Urothelium cell line (cell line): ENCODE measurements at regions not wholly inside any gene's neighbourhood (a gene's known extent, or its start where the extent isn't known, plus 50 kb on each side); places are given as distances from the start of the nearest gene placed in this dataset.

Source experiments
- DNase-seq: peaks from one replicate; pipeline ENCODE4 v3.0.0; 2011; ENCODE audit warnings: low spot score, mixed read lengths
- FAIRE-seq: peaks from 2 replicates; lab custom pipeline; 2011; peaks lifted over from hg19 to GRCh38; lab: Jason Lieb, UNC

DNA sequence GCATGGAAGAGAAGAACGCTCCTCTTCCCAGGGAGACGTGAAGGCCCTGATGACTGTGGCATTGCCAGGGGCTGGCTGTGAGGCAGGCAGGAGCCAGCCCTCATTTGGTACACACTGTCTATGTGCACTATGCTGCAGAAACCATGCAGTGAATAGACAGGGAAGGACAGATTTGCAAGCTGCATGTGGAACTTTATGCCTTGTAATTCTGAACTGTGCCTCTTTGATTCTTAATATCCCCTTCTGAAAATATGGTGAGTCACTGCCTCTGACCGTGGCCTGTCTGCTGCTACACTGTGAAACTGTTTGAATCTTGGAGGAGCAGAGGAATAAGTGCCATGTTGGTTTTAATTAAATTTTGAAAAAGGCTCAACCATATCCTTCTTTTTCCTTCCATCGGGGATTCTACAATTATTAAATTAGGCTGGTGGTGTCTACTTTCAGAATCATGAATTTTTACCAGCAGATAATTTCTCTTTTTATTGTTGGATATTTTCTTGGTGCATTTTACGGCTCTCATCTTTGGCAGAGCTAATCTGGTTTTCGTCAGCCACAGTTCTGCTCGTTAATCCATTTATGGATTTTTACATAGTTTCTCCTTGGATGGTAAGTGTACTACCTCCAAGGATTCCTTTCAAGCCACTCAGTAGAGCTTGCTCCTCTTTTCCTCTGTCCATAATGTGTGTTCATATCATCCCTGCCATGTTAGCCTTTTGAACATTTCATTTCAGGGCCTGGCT is 301.0 kb upstream of the SLC35B3 start:
- no peak for FAIRE-seq
- DNase-seq: no peak

DNA sequence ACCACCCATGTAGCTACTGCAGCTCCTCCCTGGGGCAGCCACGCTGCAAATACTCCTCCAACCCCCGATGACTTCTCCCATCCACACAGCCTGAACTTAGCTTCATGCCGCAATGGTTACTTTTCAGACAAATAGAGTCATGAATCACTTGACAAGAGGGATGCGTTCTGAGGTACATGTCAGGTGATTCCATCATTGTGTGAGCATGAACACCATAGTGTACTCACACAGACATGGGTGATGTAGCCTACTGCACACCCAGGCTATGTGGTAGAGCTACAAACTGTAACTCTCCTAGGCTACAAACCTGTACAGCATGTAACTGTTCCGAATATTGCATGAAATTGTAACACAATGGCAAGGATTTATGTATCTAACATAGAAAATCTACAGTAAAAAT is 298.5 kb upstream of the SLC35B3 start:
- no peak for DNase-seq
- no peak for FAIRE-seq

DNA sequence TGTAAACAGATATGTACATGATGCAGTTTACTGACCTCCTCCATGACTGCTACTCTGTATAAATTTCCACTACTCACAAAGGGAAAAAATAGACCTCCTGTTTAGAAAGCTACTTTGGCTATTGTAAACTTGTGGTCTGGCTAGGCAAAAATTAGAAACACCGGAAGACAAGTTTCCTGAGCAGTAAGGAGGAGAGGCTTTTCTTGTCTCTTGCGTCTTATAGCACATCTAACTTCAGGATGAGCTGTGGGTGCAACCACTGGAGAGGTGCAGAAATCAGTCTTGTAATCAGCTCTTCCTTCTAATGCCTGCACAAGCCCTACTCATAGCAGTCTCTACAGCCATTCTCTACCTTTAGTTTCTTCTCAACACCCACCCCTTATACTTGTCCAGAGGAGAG is 296.5 kb upstream of the SLC35B3 start:
- DNase-seq (no peak), FAIRE-seq (no peak)

DNA sequence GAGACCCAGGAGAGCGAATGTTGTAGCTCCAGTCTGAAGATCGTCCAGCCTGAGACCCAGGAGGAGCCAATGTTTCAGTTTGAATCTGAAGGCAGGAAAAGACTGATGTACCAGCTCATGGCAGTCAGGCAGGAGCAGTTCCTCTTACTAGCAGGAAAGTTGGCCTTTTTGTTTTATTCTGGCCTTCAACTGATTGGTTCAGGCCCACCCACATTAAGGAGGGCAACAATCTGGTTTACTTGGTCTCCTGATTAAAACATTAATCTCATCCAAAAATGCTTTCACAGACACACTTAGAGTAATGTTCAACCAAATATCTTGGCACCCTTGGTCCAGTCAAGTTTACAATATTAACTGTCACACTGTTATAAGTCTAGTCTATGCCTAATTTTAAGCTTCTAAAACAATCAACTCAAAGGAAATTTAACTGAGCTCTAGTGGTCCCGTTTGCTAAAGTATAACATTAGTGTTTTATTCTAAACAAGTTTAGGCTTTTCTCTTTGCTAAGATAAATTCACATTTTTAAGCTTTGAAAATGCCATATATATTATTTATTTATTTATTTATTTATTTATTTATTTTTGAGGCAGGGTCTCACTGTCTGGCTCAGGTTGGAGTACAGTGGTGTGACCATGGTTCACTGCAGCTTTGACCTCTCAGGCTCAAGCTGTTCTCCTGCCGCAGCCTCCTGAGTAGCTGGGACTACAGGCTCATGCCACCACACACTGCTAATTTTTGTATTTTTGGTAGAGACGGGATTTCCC is 275.5 kb upstream of the SLC35B3 start:
- DNase-seq: no peak

DNA sequence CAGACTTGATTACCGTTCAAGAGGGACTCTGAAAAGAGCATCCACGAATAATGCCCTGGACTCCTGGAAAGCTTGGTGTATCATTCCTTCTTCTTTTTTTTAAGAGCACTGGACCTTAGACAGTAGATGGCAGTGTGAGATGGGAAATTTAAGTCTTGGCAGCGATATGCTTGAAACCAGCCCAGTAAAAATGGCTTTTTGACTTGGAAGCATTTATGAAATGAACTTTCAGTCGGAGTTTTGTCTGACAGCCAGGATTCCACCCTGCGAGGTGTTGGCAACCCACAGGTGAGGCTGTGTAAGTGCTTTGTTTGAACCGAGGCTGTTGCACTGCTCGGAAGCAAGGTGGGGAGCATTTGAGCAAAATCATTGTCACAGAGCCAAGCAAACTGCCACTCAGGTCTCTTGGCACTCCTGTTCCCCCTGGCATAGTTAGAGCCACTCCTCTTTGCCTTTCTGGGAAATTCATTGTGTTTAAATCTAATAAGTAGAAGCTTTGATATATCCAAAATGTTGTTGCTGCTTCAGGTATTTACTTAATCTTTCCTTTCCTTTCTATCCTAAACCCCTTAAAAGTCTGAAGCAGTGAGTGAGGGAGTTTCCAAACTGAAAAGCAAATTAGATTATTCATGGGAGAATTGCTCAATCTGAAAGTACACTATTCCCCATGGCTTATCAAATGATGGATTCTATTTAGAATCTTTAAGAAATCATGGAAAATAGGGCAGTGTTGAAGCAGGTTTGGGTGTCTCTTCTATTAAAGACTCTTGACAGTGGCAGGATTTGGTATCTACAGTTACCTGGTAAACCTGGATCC is 272.8 kb upstream of the SLC35B3 start:
- peak; percentile 29 for DNase-seq
- no peak for FAIRE-seq

More for the DNA sequence above, 275.5 kb upstream of the SLC35B3 start:
- no peak for FAIRE-seq

DNA sequence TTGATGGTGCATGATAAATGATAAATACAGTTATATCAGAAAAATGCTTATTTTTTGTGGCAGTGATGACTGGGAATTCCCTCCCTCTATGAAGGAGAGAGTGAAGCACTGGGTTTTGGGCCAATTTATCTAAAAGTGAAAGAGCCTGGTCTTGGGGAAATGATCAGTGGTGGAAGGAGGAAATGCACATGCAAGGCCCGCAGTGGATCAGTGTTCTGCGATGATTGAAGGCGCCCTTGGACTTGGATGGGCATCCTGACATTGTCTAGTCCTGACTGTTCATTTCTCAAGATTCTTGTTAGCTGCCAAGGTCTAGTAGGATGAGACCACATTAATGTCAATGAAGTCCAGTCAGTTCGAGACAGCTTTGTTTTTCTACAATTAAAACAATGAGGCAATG is 272.0 kb upstream of the SLC35B3 start:
- no peak for DNase-seq
- no peak for FAIRE-seq

DNA sequence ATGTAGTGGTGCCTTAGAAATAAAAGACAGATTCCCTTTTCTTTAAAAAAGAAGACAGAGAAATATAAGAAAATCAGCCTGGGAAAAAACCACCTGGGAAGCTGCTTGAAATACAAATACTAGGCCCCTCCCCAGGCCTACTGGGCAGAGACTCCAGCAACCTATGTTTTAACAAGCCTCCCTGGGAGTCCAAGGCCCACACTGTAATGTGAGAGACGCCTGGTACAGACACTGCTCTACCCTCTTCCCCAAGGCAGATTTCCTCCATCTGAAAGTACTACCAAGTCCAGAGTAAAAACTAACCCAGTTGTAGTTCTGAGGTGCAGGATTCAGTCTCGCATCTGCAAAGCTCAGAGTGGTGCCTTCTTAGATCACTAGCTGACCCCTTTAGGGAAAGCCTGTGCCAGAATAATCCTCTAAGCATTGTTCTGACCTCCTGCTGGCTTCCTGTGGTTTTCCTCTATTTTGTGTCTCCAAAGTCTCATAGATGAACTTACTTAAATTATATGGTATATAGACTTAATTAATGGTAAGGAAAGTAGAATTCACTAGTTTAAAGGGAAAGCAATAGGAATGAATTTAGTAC is 270.2 kb upstream of the SLC35B3 start:
- no peak for FAIRE-seq
- DNase-seq: no peak

DNA sequence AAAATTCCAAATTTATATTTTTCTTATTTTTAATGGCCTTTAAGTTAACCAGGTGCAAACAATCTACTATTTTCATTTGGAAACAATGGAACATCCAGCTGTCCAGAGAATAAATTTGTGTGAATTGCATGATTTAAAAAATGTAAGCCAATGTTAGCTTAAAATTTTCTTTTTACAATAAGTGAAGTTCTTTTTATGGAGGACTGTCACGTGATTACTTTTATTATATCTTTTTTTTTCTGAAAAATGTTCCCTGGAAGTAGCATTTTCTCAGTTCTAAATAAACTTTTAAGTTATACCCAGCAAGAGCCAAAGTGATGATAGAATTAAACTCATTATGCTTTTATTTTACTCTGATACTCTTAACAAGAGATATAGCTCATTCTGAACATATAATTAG is 267.7 kb upstream of the SLC35B3 start:
- no peak for DNase-seq
- FAIRE-seq: no peak

DNA sequence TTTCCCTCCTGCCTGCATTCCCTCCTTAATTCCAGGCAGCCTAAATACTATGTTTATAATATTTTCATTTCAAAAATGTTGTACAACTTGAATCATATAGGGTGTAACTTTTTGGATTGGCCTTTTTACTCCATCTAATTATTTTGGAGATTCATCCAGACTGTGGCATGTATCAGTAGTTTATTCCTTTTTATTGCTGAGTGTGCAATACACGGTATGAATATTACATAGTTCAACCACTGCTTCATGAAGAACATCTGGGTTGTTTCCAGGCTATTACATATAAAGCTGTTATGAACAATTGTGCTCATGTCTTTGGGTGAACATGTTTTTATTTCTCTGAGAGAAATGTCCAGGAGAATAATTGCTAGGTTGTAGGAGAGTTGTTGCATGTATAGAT is 253.5 kb upstream of the SLC35B3 start:
- no peak for DNase-seq
- no peak for FAIRE-seq

DNA sequence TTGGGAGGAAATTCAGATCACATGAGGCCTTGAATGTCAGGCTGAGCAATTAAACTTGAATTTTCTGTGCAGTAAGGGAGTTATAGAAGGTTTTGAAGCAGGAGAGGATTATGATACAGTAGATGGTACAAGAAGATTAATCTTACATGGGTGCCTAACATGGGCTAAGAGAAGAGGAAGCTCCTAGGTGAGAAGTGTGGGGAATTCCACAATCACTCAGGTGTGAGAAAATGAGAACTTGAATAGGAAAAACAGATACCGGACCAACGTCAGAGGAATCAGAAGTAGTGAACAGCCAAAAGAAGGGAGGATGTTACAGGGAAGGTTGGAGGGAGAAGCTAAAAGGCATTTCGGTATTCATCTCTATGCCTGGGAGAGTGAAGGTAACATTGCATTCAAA is 250.7 kb upstream of the SLC35B3 start:
- no peak for FAIRE-seq

DNA sequence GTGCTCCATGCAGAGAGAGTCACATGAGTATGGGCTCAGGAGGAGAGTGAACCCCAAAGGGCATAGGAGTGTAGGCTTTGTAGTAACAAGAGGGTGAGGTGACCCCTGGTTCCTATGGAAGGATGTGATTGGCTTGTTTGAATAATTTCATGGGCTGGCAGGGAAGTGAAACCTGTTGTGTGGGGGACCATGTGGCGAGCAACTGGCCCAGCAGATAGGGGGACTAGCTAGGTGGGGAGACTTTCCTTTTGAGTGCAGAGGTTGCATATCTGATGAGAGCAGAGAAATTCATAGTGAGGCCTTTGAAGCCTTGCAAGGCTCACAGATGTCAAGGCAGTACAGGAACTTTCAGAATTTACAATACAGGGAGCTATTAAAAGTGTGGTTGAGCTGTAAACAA is 247.9 kb upstream of the SLC35B3 start:
- FAIRE-seq (no peak), DNase-seq (no peak)

More for the DNA sequence above, 250.7 kb upstream of the SLC35B3 start:
- DNase-seq: no peak

DNA sequence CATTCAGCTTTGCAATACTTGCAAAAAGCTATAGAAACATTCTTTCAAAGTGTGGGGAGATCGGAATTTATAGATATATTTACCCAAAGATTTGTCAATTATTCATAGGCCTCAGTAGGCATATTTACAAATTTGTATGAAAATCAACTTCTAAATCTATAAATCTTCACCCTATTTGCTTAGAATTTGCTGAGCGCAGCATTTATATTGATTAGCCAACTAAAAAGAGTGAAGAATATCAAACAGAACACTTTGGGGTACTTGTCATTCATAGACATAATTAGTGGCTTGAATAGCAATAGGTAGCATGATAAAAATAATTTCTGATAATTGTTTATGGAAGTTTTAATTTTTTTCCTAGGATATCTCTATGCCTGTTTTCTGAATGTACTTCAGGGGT is 244.5 kb upstream of the SLC35B3 start:
- no peak for DNase-seq
- no peak for FAIRE-seq

DNA sequence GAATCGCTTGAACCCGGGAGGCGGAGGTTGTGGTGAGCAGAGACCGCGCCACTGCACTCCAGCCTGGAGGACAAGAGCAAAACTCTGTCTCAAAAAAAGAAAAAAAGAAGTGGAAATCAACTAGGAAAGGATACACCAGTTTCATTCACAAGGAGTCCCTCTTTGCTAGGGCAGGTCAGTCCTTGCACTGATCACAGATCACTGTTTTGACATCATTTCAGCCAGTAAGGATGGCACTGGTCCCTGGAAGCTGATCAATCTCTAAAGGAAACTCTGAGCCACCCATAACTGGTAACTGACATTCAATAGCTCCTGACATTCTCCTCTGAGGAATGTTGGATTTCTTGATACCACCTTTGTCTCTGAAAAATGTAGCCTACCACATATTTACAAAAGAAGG is 243.1 kb upstream of the SLC35B3 start:
- FAIRE-seq: no peak
- no peak for DNase-seq

DNA sequence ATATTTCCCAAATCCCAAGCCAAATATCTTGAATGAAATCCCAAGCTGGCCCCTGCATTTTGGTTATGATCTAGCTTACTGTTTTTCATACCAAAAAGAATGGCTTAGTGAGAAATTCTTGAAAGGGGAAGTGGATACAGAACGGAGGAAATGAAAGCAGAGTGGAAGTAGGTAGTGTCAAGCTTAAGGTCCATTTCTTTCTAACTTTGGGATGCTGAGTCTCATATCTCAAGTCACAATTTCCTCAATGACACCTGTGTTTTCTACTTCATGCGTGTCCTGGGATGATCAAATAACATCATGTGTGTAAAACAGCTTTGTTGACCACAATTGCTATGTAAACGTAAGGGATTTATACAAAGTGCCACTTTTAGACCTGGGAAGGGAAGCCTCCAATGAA is 238.8 kb upstream of the SLC35B3 start:
- no peak for FAIRE-seq
- no peak for DNase-seq

DNA sequence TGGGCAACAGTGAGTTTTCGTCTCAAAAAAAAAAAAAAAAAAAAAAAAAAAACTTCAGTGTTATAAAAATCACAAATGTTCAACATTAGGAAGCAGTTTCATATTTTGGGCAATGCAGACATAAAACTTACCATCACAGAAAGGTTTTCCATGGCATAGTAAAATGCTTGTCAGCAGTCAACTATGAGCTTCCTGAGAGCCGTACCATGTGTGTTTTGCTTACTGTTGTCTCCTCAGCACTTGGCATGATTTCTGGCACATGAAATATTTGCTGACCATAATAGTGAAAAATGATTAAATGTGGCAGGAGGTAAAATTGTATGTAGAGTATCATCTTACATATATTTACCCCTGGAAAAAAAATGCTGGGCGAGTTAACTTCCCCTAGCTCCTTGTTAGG is 237.5 kb upstream of the SLC35B3 start:
- DNase-seq (no peak), FAIRE-seq (no peak)

DNA sequence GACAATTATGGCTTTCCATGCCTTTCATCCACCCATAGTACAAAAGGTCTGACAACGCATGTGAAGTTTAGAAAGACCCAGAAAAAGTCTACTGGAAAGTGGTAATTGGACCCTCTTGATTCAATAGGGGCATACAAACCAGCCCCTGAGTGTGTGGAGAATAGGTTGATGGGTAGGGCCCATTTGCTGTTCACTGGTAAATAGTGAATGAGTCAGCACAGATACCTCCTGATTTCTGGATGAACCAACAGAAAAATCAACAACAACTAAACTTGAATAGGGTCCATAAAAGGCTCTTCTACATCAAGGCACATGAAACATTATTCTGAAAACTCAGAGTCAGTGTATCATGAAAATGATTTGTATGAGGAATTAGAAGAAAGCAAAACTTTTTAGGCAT is 235.4 kb upstream of the SLC35B3 start:
- FAIRE-seq: no peak
- no peak for DNase-seq

DNA sequence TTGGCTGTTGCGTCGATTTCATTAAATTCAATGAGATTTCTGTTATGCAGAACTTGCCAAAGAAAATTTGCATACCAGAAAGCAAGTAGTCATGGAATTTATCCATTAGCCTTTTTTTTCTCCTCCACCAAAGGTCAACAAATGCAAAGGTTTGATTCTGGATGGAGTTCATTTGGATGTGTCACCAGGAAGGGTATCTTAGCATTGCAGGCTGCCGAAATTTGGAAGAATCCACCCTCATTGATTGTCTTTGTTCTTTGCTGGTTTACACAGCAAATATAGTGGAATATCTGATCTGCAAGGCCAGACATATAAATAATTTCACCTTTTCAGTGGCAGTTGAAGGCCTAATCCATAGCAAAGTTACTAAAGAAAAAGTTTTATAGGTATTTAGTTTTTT is 229.4 kb upstream of the SLC35B3 start:
- FAIRE-seq (no peak), DNase-seq (no peak)

DNA sequence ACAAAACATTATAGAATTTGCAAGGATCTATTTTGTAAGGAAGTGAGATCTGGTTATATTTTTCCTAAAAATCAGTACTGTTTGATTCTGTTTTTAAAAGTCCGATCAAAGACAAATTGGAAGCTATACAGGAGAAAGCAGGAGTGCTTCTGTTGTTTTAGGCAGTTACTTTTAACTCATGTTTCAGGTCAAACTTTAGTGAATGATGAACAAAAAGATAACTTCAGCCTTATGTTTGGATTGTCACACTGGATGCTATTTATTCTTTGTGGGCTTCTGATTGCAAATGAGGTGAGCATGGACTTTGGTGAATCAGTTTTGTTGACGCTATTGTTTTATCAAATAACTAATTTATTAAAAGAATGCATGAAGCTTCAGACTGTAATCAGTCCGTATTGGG is 228.7 kb upstream of the SLC35B3 start:
- DNase-seq (no peak), FAIRE-seq (no peak)

DNA sequence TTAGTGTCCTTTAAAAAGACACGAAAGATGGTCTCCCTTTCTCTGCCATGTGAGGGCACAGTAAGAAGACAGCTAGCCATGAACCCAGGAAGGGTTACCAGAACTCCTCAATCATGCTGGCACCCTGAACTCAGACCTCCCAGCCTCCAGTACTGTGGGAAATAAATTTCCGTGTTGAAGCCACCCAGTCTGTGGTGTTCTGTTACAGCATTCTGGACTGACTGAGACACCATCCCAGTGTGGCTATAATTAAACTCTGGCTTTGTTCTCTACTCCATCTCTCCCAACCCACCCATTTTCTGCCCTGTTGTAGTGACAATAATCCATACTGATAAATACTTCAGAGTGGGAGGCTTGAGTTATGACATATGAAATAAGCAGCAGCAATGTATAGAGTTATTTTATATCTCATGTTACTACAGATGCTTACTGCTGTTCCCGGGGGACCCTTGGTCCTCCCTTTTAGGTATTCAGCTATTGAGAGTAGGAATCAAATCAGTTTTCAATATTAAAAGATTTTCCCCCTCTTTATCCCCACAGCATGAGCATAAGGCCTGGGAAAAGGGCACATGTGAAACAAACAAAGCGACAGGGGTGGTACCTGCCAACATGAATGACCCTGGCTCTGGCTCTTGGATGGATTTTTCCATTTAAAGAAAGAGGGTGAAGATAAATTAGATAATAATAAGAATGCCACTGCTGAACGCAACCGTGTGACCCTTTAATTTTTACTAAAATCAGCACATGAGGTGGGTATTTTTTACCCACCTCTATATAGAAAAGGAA is 224.3 kb upstream of the SLC35B3 start:
- no peak for FAIRE-seq
- no peak for DNase-seq

DNA sequence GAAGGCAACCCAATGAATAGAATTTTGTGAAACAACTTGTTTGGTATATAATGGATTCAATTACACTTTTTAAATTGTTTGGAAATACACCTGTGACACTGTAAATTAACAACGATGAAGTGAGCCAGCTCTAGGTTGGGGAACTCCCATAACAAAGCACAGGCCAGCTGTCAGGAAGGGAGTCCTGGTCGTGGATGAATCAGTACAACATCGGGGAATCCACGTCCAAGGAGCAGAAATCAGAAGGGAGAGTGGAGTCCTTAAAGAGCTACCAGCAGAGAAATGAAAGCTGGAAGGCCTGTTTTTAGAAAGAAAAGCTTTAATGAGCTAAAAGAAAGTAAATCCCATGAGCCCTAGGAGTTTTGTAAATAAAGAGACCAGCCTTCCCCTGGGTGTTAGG is 223.1 kb upstream of the SLC35B3 start:
- FAIRE-seq: no peak
- no peak for DNase-seq

DNA sequence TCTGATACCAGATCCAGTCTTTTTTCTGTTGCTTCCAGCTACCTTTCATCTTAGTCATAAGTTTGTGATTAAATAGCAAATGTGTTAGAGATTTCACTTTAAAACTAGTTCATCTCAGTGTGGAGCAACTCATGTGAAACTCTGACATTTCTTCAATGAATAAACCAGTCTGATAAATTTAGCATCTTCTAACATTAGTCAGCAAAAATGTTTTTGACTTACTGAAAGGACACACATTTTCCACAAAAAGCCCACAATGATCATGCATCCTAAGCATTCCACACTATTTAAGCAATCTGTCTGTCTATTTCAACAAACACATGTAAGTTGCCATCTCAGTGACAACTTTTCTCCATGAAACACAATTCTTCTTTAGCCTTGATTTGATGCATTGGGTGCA is 222.2 kb upstream of the SLC35B3 start:
- DNase-seq (no peak), FAIRE-seq (no peak)
